Psoas muscle (tissue), 7 donors: ENCODE measurements at regions not wholly inside any gene's neighbourhood (a gene's known extent, or its start where the extent isn't known, plus 50 kb on each side); places are given as distances from the start of the nearest gene placed in this dataset.

ENCODE experiments used
- ATAC-seq, 4 donors: fragments of 200-7000 bp; cut with Tn5 transposase; one replicate each; pipeline ENCODE4 v1.9.1; 2020; ENCODE audit warnings: moderate library complexity in 3 of 4, mild to moderate bottlenecking in 2 of 4
- DNase-seq, 2 donors: peaks; one replicate each; pipeline ENCODE4 v3.0.0-alpha.2; 2020
- H3K27ac ChIP-seq: fragments of 200-600 bp; one replicate; pipeline ENCODE4 v1.8.0; 2022
- H3K27me3 ChIP-seq, 3 donors: fragments of 200-600 bp in 1 of 3; one replicate each; pipeline versions ENCODE4 v1.6.1 to v1.8.0; 2013 to 2022; ENCODE audit warnings: low read length in 2 of 3, mild to moderate bottlenecking in 2 of 3, moderate library complexity in 1 of 3; ENCODE audit not compliant: insufficient read depth in 3 of 3
- H3K36me3 ChIP-seq, 2 donors: fragments of 200-600 bp in 1 of 2; one replicate each; pipeline versions ENCODE4 v1.6.1 to v1.8.0; 2013 to 2022; ENCODE audit warnings: low read depth in 1 of 2, mild to moderate bottlenecking in 1 of 2, moderate library complexity in 1 of 2; ENCODE audit not compliant: insufficient read depth in 1 of 2
- H3K4me1 ChIP-seq: fragments of 200-600 bp; one replicate; pipeline ENCODE4 v1.8.0; 2022
- H3K4me3 ChIP-seq: fragments of 200-600 bp; one replicate; pipeline ENCODE4 v1.8.0; 2022; ENCODE audit warnings: mild to moderate bottlenecking
- H3K9me3 ChIP-seq: fragments of 200-600 bp; one replicate; pipeline ENCODE4 v1.8.0; 2022
- CTCF ChIP-seq: fragments of 200-600 bp; IDR thresholded peaks from one replicate; pipeline ENCODE4 v1.8.0; 2022; ENCODE audit warnings: antibody characterized with exemption
- WGBS, 3 donors: extraction: QIAGEN DNeasy Blood & Tissue Kit; methylation state at CpG; one replicate each; pipeline versions ENCODE4 v1.1.6 to v1.1.7; 2013; 5-methylcytosine and 5-hydroxymethylcytosine counted together
- intact Hi-C, 2 donors: fragments of 100-400 bp; cut with DNase I; formaldehyde crosslinking; loops; one replicate each; pipeline versions ENCODE4 v1.11.0 to v1.14.2; 2022
- donor health status: healthy with polysubstance abuse.
- donor health status: DM: no; HTN: no; CAD: no; lungs with moderate emphysema.
- donor health status: Bipolar disorder and iron deficiency.
- donor health status: healthy.
- donor health status: DM: yes; HTN: yes; CAD: no.
- donor health status: DM: no; HTN: no; CAD: no.
- donor health status: DM: yes; HTN: yes; CAD: no.

DNA sequence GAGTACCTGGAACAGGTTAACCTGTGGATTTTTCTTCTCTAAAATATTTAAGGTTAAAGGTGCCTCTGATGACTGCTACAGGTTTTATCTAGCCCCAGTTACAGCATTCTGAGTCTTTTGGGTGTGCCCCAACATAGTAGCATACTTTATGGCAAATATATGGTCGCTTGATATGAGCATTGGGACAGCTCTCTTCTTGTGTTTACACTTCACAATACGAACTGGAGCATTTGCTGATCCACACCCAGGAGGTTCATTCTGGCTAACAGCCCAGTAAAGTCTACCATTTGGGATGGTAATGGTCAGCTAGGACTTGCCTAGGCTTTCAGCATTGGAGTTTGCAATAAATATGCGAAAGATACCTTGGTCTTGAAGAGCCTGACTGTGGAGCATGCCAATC lies 101.3 kb downstream of the DISP1 start:
- peaks cover 6% of the 10 kb centered on the region for H3K9me3 ChIP-seq
- H3K36me3 ChIP-seq, result no peaks in the 10 kb centered on the region
- H3K4me3 ChIP-seq, result no peak overlapping the region
- no peak overlapping the region for H3K27ac ChIP-seq
- intact Hi-C loops, result no loop called here
- WGBS, 3 donors, result 74 to 78% (median 78%) methylated on average over 3 of the region's 3 CpGs
- H3K4me1 ChIP-seq, result peaks cover 12% of the 10 kb centered on the region
- ATAC-seq (no peak), DNase-seq (no peak)
- H3K27me3 ChIP-seq, result no peaks in the 10 kb centered on the region
- TF ChIP-seq CTCF, result no peak

DNA sequence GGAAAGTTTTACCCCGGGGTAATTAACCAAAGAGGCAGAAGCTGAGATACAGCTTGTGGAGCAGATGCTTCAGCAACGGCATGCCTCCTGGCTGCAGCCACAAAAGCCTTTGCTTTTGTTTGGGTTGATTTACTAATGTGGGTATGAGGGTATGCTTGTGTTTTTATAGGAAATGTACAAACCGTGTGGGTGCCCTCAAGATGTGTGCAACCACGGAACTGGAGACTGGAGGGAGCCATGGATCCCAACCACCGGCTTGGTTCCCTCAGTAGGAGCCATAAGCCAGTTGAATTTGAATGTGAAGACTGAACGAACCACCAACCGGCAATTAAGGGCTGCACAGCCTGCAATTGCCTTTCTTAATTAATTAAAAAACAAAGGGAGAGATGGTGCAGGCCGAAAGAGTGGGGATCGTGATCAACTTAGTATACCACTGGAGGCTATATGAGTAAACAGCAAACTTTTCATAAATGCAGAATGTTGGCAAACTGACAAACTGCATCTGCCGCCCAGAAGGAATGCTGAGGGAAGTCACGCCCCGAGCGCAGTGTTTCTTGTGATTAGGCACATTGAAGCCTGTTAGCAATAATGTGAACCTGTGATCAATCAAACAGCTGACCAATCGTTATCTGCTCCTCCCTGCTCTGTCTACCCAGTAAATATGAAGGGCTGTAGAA lies 104.1 kb downstream of the DISP1 start:
- Histone ChIP-seq H3K36me3 (no peaks in the 10 kb centered on the region), H3K9me3 (peaks cover 6% of the 10 kb centered on the region), H3K27me3 (no peaks in the 10 kb centered on the region), H3K27ac (no peak overlapping the region), H3K4me3 (no peak overlapping the region), H3K4me1 (peaks cover 9% of the 10 kb centered on the region)
- no peak for ATAC-seq
- intact Hi-C loops, result no loop called here
- DNase-seq, result no peak
- TF ChIP-seq CTCF, result no peak
- WGBS, 3 donors, result 72 to 90% (median 83%) methylated on average over 14 of the region's 14 CpGs

DNA sequence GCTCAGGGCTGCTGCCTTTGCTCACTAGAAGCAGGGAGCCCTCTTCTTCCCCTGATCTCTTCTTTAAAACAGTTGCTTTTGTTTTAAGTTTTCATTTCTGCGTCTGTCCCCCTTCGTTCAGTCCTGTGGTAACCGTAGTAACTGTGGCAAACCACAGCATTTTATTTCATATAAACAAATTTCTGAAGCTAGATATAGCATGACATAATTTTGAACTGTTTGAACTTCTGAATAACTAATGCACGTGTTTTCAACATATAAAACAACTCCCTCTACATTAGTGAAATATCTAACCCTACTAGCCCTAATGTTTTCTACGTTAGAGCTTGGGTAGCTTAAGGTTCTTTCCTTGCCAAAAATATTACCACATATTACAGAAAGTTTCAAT lies 104.6 kb downstream of the DISP1 start:
- DNase-seq (no peak), ATAC-seq (no peak)
- no peak overlapping the region for H3K27ac ChIP-seq
- intact Hi-C loops, result no loop called here
- TF ChIP-seq CTCF, result no peak
- peaks cover 9% of the 10 kb centered on the region for H3K4me1 ChIP-seq
- WGBS, 3 donors, result 80 to 85% (median 84%) methylated on average over 5 of the region's 5 CpGs
- H3K9me3 ChIP-seq, result peaks cover 6% of the 10 kb centered on the region
- no peak overlapping the region for H3K4me3 ChIP-seq
- H3K36me3 ChIP-seq, result no peaks in the 10 kb centered on the region
- H3K27me3 ChIP-seq, result no peaks in the 10 kb centered on the region

DNA sequence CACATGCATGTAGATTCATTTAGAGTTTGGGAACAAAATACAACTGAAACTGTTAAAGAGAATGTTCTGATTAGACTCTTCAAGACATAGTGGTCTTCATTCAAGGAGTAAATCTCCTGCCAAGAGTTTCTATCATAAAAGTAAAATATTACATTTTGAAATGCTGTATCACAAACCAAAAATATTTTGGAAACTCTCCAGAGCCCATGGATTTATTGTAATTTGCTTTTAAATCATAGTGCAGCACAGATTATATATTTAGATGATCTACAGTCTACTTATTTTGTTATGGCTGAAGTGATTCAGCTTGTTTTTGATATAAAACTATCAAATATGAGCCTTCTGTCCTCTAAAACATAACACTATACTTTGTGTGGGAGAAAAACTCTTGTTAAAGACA lies 105.3 kb downstream of the DISP1 start:
- H3K9me3 ChIP-seq, result peaks cover 6% of the 10 kb centered on the region
- no peak for ATAC-seq
- no peak for TF ChIP-seq CTCF
- no peaks in the 10 kb centered on the region for H3K36me3 ChIP-seq
- H3K4me3 ChIP-seq, result no peak overlapping the region
- no peaks in the 10 kb centered on the region for H3K27me3 ChIP-seq
- intact Hi-C loops, result loop anchor here in 1 of 2 donors (10.0 kb wide), 1 partner anchor 105 kb away; the partner anchor contains the start of gene DISP1
- no peak overlapping the region for H3K27ac ChIP-seq
- no peak for DNase-seq
- H3K4me1 ChIP-seq, result peaks cover 5% of the 10 kb centered on the region

GRCh38 chr1:222921945-222922344 lies 107.1 kb downstream of the DISP1 start:
- DNase-seq (no peak), ATAC-seq (no peak)
- H3K27ac ChIP-seq, result no peak overlapping the region
- 90 to 100% (median 95%) methylated on average over 1 of the region's 1 CpG for WGBS, 3 donors
- no peaks in the 10 kb centered on the region for H3K27me3 ChIP-seq
- intact Hi-C loops, result loop anchor here in 1 of 2 donors (10.0 kb wide), 1 partner anchor 107 kb away; the partner anchor contains the start of gene DISP1
- no peak for TF ChIP-seq CTCF
- H3K36me3 ChIP-seq, result no peaks in the 10 kb centered on the region
- no peaks in the 10 kb centered on the region for H3K4me1 ChIP-seq
- no peak overlapping the region for H3K4me3 ChIP-seq
- H3K9me3 ChIP-seq, result peaks cover 2% of the 10 kb centered on the region
